ENCODE measurements at regions not wholly inside any gene's neighbourhood (a gene's known extent, or its start where the extent isn't known, plus 50 kb on each side); places are given as distances from the start of the nearest gene placed in this dataset.
A peak's percentile ranks its signal among the peaks of the same experiment; 100 is the strongest.

DNA sequence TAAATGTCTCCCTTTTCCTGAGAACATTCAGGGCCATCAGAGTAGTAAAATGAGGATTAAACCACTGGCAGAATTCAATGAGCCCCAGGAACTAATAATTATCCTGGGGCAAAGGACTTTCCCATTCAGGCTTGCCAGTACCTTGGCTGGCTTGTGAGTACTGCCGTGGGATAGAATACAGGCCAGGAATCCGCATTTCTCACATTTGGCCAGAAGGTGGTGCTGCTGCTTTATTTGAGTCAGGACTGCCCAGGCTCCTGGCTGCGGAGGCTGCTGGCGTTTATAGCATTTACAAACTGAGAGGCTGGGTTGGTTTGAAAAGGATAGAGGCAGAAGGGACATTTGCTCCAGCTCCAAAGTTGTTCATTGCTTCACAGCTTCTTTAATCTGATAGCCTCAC lies 91.4 kb downstream of the RTL9 start:
- no peaks in the 10 kb centered on the region for H3K79me2 ChIP-seq (ENCODE audit: control insufficient read depth, low read length)
- no peak overlapping the region for H3K4me3 ChIP-seq (ENCODE audit: low read length)
- H4K20me1 ChIP-seq (ENCODE audit: control insufficient read depth, insufficient read depth, low read depth, low read length) = no peaks in the 10 kb centered on the region
- TF ChIP-seq, protein P1, sequence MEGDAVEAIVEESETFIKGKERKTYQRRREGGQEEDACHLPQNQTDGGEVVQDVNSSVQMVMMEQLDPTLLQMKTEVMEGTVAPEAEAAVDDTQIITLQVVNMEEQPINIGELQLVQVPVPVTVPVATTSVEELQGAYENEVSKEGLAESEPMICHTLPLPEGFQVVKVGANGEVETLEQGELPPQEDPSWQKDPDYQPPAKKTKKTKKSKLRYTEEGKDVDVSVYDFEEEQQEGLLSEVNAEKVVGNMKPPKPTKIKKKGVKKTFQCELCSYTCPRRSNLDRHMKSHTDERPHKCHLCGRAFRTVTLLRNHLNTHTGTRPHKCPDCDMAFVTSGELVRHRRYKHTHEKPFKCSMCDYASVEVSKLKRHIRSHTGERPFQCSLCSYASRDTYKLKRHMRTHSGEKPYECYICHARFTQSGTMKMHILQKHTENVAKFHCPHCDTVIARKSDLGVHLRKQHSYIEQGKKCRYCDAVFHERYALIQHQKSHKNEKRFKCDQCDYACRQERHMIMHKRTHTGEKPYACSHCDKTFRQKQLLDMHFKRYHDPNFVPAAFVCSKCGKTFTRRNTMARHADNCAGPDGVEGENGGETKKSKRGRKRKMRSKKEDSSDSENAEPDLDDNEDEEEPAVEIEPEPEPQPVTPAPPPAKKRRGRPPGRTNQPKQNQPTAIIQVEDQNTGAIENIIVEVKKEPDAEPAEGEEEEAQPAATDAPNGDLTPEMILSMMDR (IDR thresholded peaks at IDR 0.05; ENCODE audit: low read depth, low read length, poor library complexity, severe bottlenecking) = peak; percentile 52
- TF ChIP-seq EZH2phosphoT487 (IDR thresholded peaks at IDR 0.05; ENCODE audit: borderline replicate concordance, low read length) = no peak
- no peaks in the 10 kb centered on the region for H3K9me2 ChIP-seq (replicated peaks; ENCODE audit: control insufficient read depth, low read length)
- H3K4me1 ChIP-seq (ENCODE audit: control insufficient read depth, low read length) = no peaks in the 10 kb centered on the region
- no peaks in the 10 kb centered on the region for H3K36me3 ChIP-seq (ENCODE audit: control insufficient read depth, low read length)
- no peaks in the 10 kb centered on the region for H3F3A ChIP-seq (ENCODE audit: control insufficient read depth, insufficient read depth)
- no peak overlapping the region for H3K4me2 ChIP-seq (ENCODE audit: low read length)
- H3K27me3 ChIP-seq (ENCODE audit: control insufficient read depth, low read length) = no peaks in the 10 kb centered on the region
- no peak overlapping the region for H3K27ac ChIP-seq (ENCODE audit: low read depth, low read length)
- no peaks in the 10 kb centered on the region for H3K9me3 ChIP-seq (ENCODE audit: control insufficient read depth, insufficient read depth, low read length)

DNA sequence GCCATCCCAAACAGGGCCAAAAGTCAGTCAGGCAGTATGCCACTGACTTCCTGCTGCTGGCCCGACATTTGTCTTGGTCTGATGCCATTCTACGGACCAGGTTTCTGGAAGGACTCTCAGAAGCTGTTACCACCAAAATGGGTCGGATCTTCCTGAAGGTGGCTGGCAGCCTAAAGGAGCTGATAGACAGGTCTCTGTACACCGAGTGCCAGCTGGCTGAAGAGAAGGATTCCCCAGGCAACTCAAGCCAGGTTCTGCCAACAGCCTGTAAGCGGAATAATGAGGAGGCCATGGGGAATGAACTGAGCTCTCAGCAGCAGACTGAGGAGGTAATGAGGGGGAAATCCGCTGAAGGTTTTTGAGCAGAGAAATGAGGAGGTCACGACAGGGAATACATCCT lies 95.7 kb downstream of the RTL9 start:
- Histone ChIP-seq H3K4me2 (ENCODE audit: low read length) (no peak overlapping the region), H3K4me1 (ENCODE audit: control insufficient read depth, low read length) (no peaks in the 10 kb centered on the region), H3K27ac (ENCODE audit: low read depth, low read length) (no peak overlapping the region), H3K36me3 (ENCODE audit: control insufficient read depth, low read length) (no peaks in the 10 kb centered on the region), H3K27me3 (ENCODE audit: control insufficient read depth, low read length) (no peaks in the 10 kb centered on the region), H3K9me3 (ENCODE audit: control insufficient read depth, insufficient read depth, low read length) (no peaks in the 10 kb centered on the region), H3K9me2 (replicated peaks; ENCODE audit: control insufficient read depth, low read length) (no peaks in the 10 kb centered on the region), H4K20me1 (ENCODE audit: control insufficient read depth, insufficient read depth, low read depth, low read length) (no peaks in the 10 kb centered on the region), H3K79me2 (ENCODE audit: control insufficient read depth, low read length) (no peaks in the 10 kb centered on the region), H3F3A (ENCODE audit: control insufficient read depth, insufficient read depth) (no peaks in the 10 kb centered on the region), H3K4me3 (ENCODE audit: low read length) (no peak overlapping the region)
- TF ChIP-seq EZH2phosphoT487 (IDR thresholded peaks at IDR 0.05; ENCODE audit: borderline replicate concordance, low read length) = no peak
- TF ChIP-seq, protein P1 (IDR thresholded peaks at IDR 0.05; ENCODE audit: low read depth, low read length, poor library complexity, severe bottlenecking) = no peak

DNA sequence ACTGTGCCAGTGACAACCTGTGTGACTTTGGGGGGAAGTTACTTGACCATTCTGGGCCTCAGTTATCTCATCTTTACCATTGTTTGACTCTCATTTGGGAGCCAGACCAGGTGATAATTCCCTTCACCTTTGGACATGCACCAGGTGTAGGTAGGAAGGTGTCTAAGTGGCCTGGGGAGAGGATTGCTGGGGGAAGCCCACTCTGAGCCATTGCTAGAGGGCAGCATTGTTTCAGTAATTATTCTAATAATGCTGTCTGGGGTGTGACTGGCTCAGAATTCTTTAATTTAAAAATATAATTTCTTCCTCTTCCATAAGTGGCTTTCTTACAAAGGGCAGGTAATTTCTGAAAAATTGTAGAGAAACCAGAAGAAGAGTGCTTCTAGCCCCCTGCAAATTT lies 104.3 kb downstream of the RTL9 start:
- Histone ChIP-seq H3K4me1 (ENCODE audit: control insufficient read depth, low read length) (no peaks in the 10 kb centered on the region), H3K4me3 (ENCODE audit: low read length) (no peak overlapping the region), H3K27me3 (ENCODE audit: control insufficient read depth, low read length) (no peaks in the 10 kb centered on the region), H3K36me3 (ENCODE audit: control insufficient read depth, low read length) (no peaks in the 10 kb centered on the region), H4K20me1 (ENCODE audit: control insufficient read depth, insufficient read depth, low read depth, low read length) (no peaks in the 10 kb centered on the region), H3K9me3 (ENCODE audit: control insufficient read depth, insufficient read depth, low read length) (no peaks in the 10 kb centered on the region), H3K9me2 (replicated peaks; ENCODE audit: control insufficient read depth, low read length) (no peaks in the 10 kb centered on the region), H3K4me2 (ENCODE audit: low read length) (no peak overlapping the region), H3K79me2 (ENCODE audit: control insufficient read depth, low read length) (no peaks in the 10 kb centered on the region), H3F3A (ENCODE audit: control insufficient read depth, insufficient read depth) (no peaks in the 10 kb centered on the region), H3K27ac (ENCODE audit: low read depth, low read length) (no peak overlapping the region)
- TF ChIP-seq, protein P1 (IDR thresholded peaks at IDR 0.05; ENCODE audit: low read depth, low read length, poor library complexity, severe bottlenecking) = no peak
- no peak for TF ChIP-seq EZH2phosphoT487 (IDR thresholded peaks at IDR 0.05; ENCODE audit: borderline replicate concordance, low read length)

DNA sequence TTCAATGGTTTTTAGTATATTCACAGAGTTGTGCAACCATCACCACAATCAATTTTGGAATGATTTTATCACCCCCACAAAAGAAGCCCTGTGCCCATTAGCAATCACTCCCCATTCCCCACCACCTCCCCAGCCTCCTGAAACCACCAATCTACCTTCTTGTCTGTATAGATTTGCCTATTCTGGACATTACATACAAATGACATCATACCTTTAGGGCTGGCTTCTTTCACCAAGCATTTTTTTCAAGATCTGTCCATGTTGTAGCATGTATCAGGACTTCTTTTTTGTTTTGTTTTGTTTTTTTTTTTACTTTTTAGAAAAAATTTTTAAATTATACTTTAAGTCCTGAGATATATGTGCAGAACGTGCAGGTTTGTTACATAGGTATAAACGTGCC lies 108.1 kb downstream of the RTL9 start:
- TF ChIP-seq, protein P1 (IDR thresholded peaks at IDR 0.05; ENCODE audit: low read depth, low read length, poor library complexity, severe bottlenecking) = no peak
- Histone ChIP-seq H3K4me2 (ENCODE audit: low read length) (no peak overlapping the region), H3F3A (ENCODE audit: control insufficient read depth, insufficient read depth) (no peaks in the 10 kb centered on the region), H3K4me3 (ENCODE audit: low read length) (no peak overlapping the region), H3K4me1 (ENCODE audit: control insufficient read depth, low read length) (no peaks in the 10 kb centered on the region), H3K27ac (ENCODE audit: low read depth, low read length) (no peak overlapping the region), H3K79me2 (ENCODE audit: control insufficient read depth, low read length) (no peaks in the 10 kb centered on the region), H3K9me2 (replicated peaks; ENCODE audit: control insufficient read depth, low read length) (no peaks in the 10 kb centered on the region), H3K36me3 (ENCODE audit: control insufficient read depth, low read length) (no peaks in the 10 kb centered on the region), H3K9me3 (ENCODE audit: control insufficient read depth, insufficient read depth, low read length) (no peaks in the 10 kb centered on the region), H3K27me3 (ENCODE audit: control insufficient read depth, low read length) (no peaks in the 10 kb centered on the region), H4K20me1 (ENCODE audit: control insufficient read depth, insufficient read depth, low read depth, low read length) (no peaks in the 10 kb centered on the region)

Measured in DOHH2 (cell line).